Endothelial cell of umbilical vein (primary cell): ENCODE measurements at regions not wholly inside any gene's neighbourhood (a gene's known extent, or its start where the extent isn't known, plus 50 kb on each side); places are given as distances from the start of the nearest gene placed in this dataset.

Experiments used
- BruUV-seq: library from RNA; stranded (reverse); fragments of 400-500 nt; replicated peaks from 2 replicates; lab custom pipeline; 2021; lab: Mats Ljungman, UMichigan
- CTCF ChIA-PET: fragments of 300-600, 350-600 bp; sonication (Branson Sonifier 250); formaldehyde crosslinking; loops from one replicate; lab custom pipeline; 2021; ENCODE audit warnings: antibody characterized with exemption, inconsistent platforms; lab: Charles Lee
- POLR2A ChIA-PET: fragments of 300-600, 350-600 bp; sonication (Branson Sonifier 250); formaldehyde crosslinking; loops from one replicate; lab custom pipeline; 2021; ENCODE audit warnings: antibody characterized with exemption, inconsistent platforms; lab: Charles Lee
- DNase-seq: peaks from one replicate; pipeline ENCODE4 v3.0.0-alpha.2; 2011; ENCODE audit warnings: low read depth, low spot score
- FAIRE-seq: peaks from 2 replicates; lab custom pipeline; 2011; peaks lifted over from hg19 to GRCh38; lab: Jason Lieb, UNC
- H2AFZ ChIP-seq: 2 replicates; pipeline ENCODE4 v1.6.0; 2012; ENCODE audit warnings: low read depth, low read length, control low read depth, inconsistent platforms
- H3K27ac ChIP-seq: 2 replicates; pipeline ENCODE4 v1.5.1; 2011; ENCODE audit warnings: low read depth, mild to moderate bottlenecking, control low read depth, low read length, moderate library complexity; ENCODE audit not compliant: insufficient read depth
- H3K27me3 ChIP-seq, 2 experiments: 2 replicates each; pipeline versions ENCODE4 v1.6.0 to v1.6.1; 2011; ENCODE audit warnings: low read length in 2 of 2, mixed read lengths in 1 of 2; ENCODE audit not compliant: control insufficient read depth in 2 of 2, insufficient read depth in 2 of 2
- H3K36me3 ChIP-seq, 2 experiments: 2 replicates in 1 of 2; 3 replicates in 1 of 2; pipeline ENCODE4 v1.5.1; 2011; ENCODE audit warnings: low read length in 2 of 2, mild to moderate bottlenecking in 1 of 2, moderate library complexity in 1 of 2; ENCODE audit not compliant: control insufficient read depth in 2 of 2, insufficient read depth in 2 of 2; ENCODE audit errors: extremely low read depth in 1 of 2
- H3K4me1 ChIP-seq: 3 replicates; pipeline ENCODE4 v1.5.1; 2011; ENCODE audit warnings: mild to moderate bottlenecking, low read length; ENCODE audit not compliant: control insufficient read depth, insufficient read depth; ENCODE audit errors: extremely low read depth
- H3K4me2 ChIP-seq: 2 replicates; pipeline ENCODE4 v1.6.1; 2011; ENCODE audit warnings: low read length, control low read depth, mixed read lengths; ENCODE audit not compliant: insufficient read depth
- H3K4me3 ChIP-seq, 3 experiments: fragments of 200-600 bp in 1 of 3; sonication (generic), shearing (Covaris generic) in 1 of 3; replicated peaks in 1 of 3; 2 replicates each; pipeline ENCODE4 v1.5.1; 2011 to 2016; ENCODE audit warnings: control low read depth in 3 of 3, low read length in 3 of 3, mild to moderate bottlenecking in 2 of 3, inconsistent platforms in 1 of 3, low read depth in 1 of 3, moderate library complexity in 1 of 3; ENCODE audit not compliant: insufficient read depth in 1 of 3
- H3K79me2 ChIP-seq: 2 replicates; pipeline ENCODE4 v1.6.0; 2012; ENCODE audit warnings: low read length, inconsistent platforms; ENCODE audit not compliant: control insufficient read depth, insufficient read depth
- H3K9ac ChIP-seq: replicated peaks from 2 replicates; pipeline ENCODE3; 2011; ENCODE audit warnings: low read length, control low read depth; ENCODE audit not compliant: insufficient read depth; ENCODE audit errors: extremely low read depth
- H3K9me1 ChIP-seq: replicated peaks from 3 replicates; pipeline ENCODE4 v1.6.0; 2011; ENCODE audit warnings: mild to moderate bottlenecking, low read length; ENCODE audit not compliant: control insufficient read depth, insufficient read depth; ENCODE audit errors: extremely low read depth
- H3K9me3 ChIP-seq: replicated peaks from 2 replicates; pipeline ENCODE4 v1.5.1; 2012; ENCODE audit warnings: low read length, inconsistent platforms; ENCODE audit not compliant: control insufficient read depth, insufficient read depth
- H4K20me1 ChIP-seq: replicated peaks from 2 replicates; pipeline ENCODE3; 2011; ENCODE audit warnings: mild to moderate bottlenecking, low read length; ENCODE audit not compliant: control insufficient read depth, insufficient read depth; ENCODE audit errors: extremely low read depth
- CTCF ChIP-seq, 2 donors: IDR thresholded peaks; 1 replicate in 1 of 2; 2 replicates in 1 of 2; pipeline ENCODE4 v1.5.1; 2011; ENCODE audit warnings: low read length in 2 of 2, mild to moderate bottlenecking in 2 of 2, moderate library complexity in 2 of 2, control low read depth in 1 of 2, inconsistent platforms in 1 of 2, low read depth in 1 of 2; ENCODE audit not compliant: insufficient read depth in 1 of 2; ENCODE audit errors: extremely low read depth in 1 of 2
- FOS ChIP-seq: IDR thresholded peaks from 2 replicates; pipeline ENCODE4 v1.6.1; 2011; ENCODE audit warnings: mild to moderate bottlenecking, low read length, moderate library complexity, borderline replicate concordance; ENCODE audit not compliant: insufficient read depth
- GATA2 ChIP-seq: IDR thresholded peaks from 2 replicates; pipeline ENCODE4 v1.7.0; 2011; ENCODE audit warnings: low read depth, mild to moderate bottlenecking, moderate library complexity, mixed read lengths, low read length; ENCODE audit not compliant: insufficient read length, insufficient read depth
- MAX ChIP-seq: IDR thresholded peaks from 2 replicates; pipeline ENCODE4 v1.6.1; 2011; ENCODE audit not compliant: insufficient read depth, insufficient read length
- MYC ChIP-seq: IDR thresholded peaks from one replicate; pipeline ENCODE4 v1.6.1; 2011; ENCODE audit warnings: mild to moderate bottlenecking, low read depth, low read length
- POLR2A ChIP-seq: IDR thresholded peaks from 2 replicates; pipeline ENCODE4 v1.6.1; 2012; ENCODE audit warnings: low read depth, mild to moderate bottlenecking, control low read depth, low read length
- dilution Hi-C: fragments of 300-500 bp; cut with MboI; formaldehyde crosslinking; loops from one replicate; pipeline ENCODE4 v1.15.0; 2019; ENCODE audit warnings: low sequenced_read_pairs; ENCODE audit not compliant: extremely low pct_ligation_motif_present
- intact Hi-C: fragments of 100-400 bp; cut with micrococcal nuclease; formaldehyde crosslinking; loops from one replicate; pipeline ENCODE4 v1.10.0; 2022

- POLR2A ChIA-PET: no interaction called here
- CTCF ChIA-PET: interaction anchor here (1.1 to 1.8 kb wide), 2 partner anchors 10 to 1273 kb away, joined by 3 to 5 read pairs; no protein-coding TSS in a partner anchor
- no peak for FAIRE-seq
Measured at GRCh38 chr7:47195641-47196040, 386.3 kb downstream of the TNS3 start.

More at GRCh38 chr7:47195641-47196040, 386.3 kb downstream of the TNS3 start:
- Histone ChIP-seq H3K9me3 (no peaks in the 10 kb centered on the region), H3K9me1 (no peaks in the 10 kb centered on the region), H3K4me3 (no peak overlapping the region), H2AFZ (no peak overlapping the region), H4K20me1 (no peaks in the 10 kb centered on the region), H3K4me2 (no peak overlapping the region), H3K27me3 (no peaks in the 10 kb centered on the region), H3K9ac (no peak overlapping the region), H3K36me3 (no peaks in the 10 kb centered on the region), H3K27ac (no peak overlapping the region), H3K79me2 (no peaks in the 10 kb centered on the region), H3K4me1 (no peaks in the 10 kb centered on the region)
- DNase-seq: no peak
- intact Hi-C loops: no loop called here
- dilution Hi-C loops: no loop called here
- TF ChIP-seq GATA2 (no peak), POLR2A (no peak), CTCF (IDR thresholded peaks at IDR 0.05; ENCODE audit: extremely low read depth in 1 of 2, insufficient read depth in 1 of 2, low read depth in 1 of 2, low read length in 2 of 2) (peak in 1 of 2 donors; percentile 8), FOS (no peak), MYC (no peak), MAX (no peak)
- no TSS peak for BruUV-seq
